ENCODE measurements at regions not wholly inside any gene's neighbourhood (a gene's known extent, or its start where the extent isn't known, plus 50 kb on each side); places are given as distances from the start of the nearest gene placed in this dataset.

- DNase-seq (ENCODE audit: low read depth): no peak
- H3K4me3 ChIP-seq (ENCODE audit: low read depth, low read length): no peak overlapping the region
- no peak for TF ChIP-seq CTCF (IDR thresholded peaks at IDR 0.05; ENCODE audit: insufficient read depth, low read depth, low read length, missing control alignments)
Measured at GRCh38 chr7:71015252-71015900, 116.6 kb upstream of the GALNT17 start.

GRCh38 chr7:71016401-71016800, 115.5 kb upstream of the GALNT17 start:
- no peak for TF ChIP-seq CTCF (IDR thresholded peaks at IDR 0.05; ENCODE audit: insufficient read depth, low read depth, low read length, missing control alignments)
- H3K4me3 ChIP-seq (ENCODE audit: low read depth, low read length): no peak overlapping the region
- no peak for DNase-seq (ENCODE audit: low read depth)

- H3K4me3 ChIP-seq (ENCODE audit: low read depth, low read length): no peak overlapping the region
- DNase-seq (ENCODE audit: low read depth): no peak
- TF ChIP-seq CTCF (IDR thresholded peaks at IDR 0.05; ENCODE audit: insufficient read depth, low read depth, low read length, missing control alignments): no peak
Measured at GRCh38 chr7:71017602-71018001, 114.3 kb upstream of the GALNT17 start.

- TF ChIP-seq CTCF (IDR thresholded peaks at IDR 0.05; ENCODE audit: insufficient read depth, low read depth, low read length, missing control alignments): no peak
- no peak overlapping the region for H3K4me3 ChIP-seq (ENCODE audit: low read depth, low read length)
- DNase-seq (ENCODE audit: low read depth): no peak
Measured at GRCh38 chr7:71019706-71020105, 112.2 kb upstream of the GALNT17 start.

GRCh38 chr7:71021131-71021530, 110.8 kb upstream of the GALNT17 start:
- no peak for DNase-seq (ENCODE audit: low read depth)
- H3K4me3 ChIP-seq (ENCODE audit: low read depth, low read length): no peak overlapping the region
- TF ChIP-seq CTCF (IDR thresholded peaks at IDR 0.05; ENCODE audit: insufficient read depth, low read depth, low read length, missing control alignments): no peak

- DNase-seq (ENCODE audit: low read depth): no peak
Measured at GRCh38 chr7:71026680-71027079, 105.3 kb upstream of the GALNT17 start.

More at GRCh38 chr7:71026680-71027079, 105.3 kb upstream of the GALNT17 start:
- no peak for TF ChIP-seq CTCF (IDR thresholded peaks at IDR 0.05; ENCODE audit: insufficient read depth, low read depth, low read length, missing control alignments)
- H3K4me3 ChIP-seq (ENCODE audit: low read depth, low read length): no peak overlapping the region
